Hepatocyte (in vitro differentiated cells): ENCODE measurements at regions not wholly inside any gene's neighbourhood (a gene's known extent, or its start where the extent isn't known, plus 50 kb on each side); places are given as distances from the start of the nearest gene placed in this dataset.

ENCODE experiments used
- EZH2 ChIP-seq: fragments of 200-600 bp; sonication (generic); IDR thresholded peaks from 2 replicates; pipeline ENCODE4 v1.6.1; 2016; ENCODE audit warnings: antibody characterized with exemption, mild to moderate bottlenecking, borderline replicate concordance
- EZH2phosphoT487 ChIP-seq: fragments of 200-600 bp; sonication (generic); IDR thresholded peaks from one replicate; pipeline ENCODE4 v1.6.1; 2018; ENCODE audit warnings: antibody characterized with exemption, mild to moderate bottlenecking, low read depth, moderate library complexity; ENCODE audit not compliant: unreplicated experiment, severe bottlenecking
- TF ChIP-seq, protein P1 (sequence below): fragments of 200-600 bp; sonication (generic); IDR thresholded peaks from 2 replicates; pipeline ENCODE4 v1.5.1; 2016; ENCODE audit warnings: antibody characterized with exemption, mild to moderate bottlenecking; ENCODE audit not compliant: poor library complexity

DNA sequence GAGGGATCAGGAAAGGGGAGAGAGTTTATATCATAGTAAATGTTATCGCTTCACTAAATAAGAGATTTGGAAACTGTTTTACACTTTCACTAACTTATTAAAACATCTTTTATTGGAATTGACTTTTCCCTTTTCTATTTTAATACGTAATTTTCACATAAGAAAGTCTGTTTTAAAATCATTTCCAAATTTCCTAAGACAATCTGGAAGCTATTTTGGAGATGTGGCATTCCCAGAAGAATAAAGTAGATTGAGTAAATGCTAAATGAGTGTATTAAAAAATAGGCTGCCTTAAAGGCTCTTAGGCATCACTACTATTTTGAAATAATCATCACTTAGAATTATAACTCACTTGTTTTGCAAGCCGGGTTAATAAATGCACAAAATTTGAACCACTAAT lies 763.5 kb downstream of the EDEM1 start:
- TF ChIP-seq, protein P1, sequence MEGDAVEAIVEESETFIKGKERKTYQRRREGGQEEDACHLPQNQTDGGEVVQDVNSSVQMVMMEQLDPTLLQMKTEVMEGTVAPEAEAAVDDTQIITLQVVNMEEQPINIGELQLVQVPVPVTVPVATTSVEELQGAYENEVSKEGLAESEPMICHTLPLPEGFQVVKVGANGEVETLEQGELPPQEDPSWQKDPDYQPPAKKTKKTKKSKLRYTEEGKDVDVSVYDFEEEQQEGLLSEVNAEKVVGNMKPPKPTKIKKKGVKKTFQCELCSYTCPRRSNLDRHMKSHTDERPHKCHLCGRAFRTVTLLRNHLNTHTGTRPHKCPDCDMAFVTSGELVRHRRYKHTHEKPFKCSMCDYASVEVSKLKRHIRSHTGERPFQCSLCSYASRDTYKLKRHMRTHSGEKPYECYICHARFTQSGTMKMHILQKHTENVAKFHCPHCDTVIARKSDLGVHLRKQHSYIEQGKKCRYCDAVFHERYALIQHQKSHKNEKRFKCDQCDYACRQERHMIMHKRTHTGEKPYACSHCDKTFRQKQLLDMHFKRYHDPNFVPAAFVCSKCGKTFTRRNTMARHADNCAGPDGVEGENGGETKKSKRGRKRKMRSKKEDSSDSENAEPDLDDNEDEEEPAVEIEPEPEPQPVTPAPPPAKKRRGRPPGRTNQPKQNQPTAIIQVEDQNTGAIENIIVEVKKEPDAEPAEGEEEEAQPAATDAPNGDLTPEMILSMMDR, result no peak
- TF ChIP-seq EZH2 (no peak), EZH2phosphoT487 (no peak)
